ENCODE measurements at regions not wholly inside any gene's neighbourhood (a gene's known extent, or its start where the extent isn't known, plus 50 kb on each side); places are given as distances from the start of the nearest gene placed in this dataset.

- no peak overlapping the region for H2BK20ac ChIP-seq (ENCODE audit: low read depth, low read length, poor library complexity, severe bottlenecking)
- TF ChIP-seq, protein P1, sequence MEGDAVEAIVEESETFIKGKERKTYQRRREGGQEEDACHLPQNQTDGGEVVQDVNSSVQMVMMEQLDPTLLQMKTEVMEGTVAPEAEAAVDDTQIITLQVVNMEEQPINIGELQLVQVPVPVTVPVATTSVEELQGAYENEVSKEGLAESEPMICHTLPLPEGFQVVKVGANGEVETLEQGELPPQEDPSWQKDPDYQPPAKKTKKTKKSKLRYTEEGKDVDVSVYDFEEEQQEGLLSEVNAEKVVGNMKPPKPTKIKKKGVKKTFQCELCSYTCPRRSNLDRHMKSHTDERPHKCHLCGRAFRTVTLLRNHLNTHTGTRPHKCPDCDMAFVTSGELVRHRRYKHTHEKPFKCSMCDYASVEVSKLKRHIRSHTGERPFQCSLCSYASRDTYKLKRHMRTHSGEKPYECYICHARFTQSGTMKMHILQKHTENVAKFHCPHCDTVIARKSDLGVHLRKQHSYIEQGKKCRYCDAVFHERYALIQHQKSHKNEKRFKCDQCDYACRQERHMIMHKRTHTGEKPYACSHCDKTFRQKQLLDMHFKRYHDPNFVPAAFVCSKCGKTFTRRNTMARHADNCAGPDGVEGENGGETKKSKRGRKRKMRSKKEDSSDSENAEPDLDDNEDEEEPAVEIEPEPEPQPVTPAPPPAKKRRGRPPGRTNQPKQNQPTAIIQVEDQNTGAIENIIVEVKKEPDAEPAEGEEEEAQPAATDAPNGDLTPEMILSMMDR (conservative IDR thresholded peaks at IDR 0.05), result no peak
- no peak overlapping the region for H3K27ac ChIP-seq (ENCODE audit: insufficient read length, low read depth, low read length)
- WGBS (ENCODE audit: extremely low coverage, insufficient read length, low lambda C conversion rate), result no CpG with 5 or more reads among the region's 9 CpGs
- H3K27me3 ChIP-seq (ENCODE audit: insufficient read depth, low read length), result no peaks in the 10 kb centered on the region
- H3K27ac Mint-ChIP-seq, result peak overlapping the region in 2 of 3 experiments; percentile 31 to 66; a peak in 3 of 7 replicates
- H2BK120ac ChIP-seq (ENCODE audit: low read depth, low read length, poor library complexity, severe bottlenecking), result no peak overlapping the region
- no peak overlapping the region for H3K18ac ChIP-seq (ENCODE audit: insufficient read length, low read depth, low read length)
- peaks cover 38 to 40% of the 10 kb centered on the region in 2 experiments for H3K4me1 Mint-ChIP-seq
- H3K14ac ChIP-seq (ENCODE audit: insufficient read depth, low read length), result no peak overlapping the region
- DNase-seq, result no peak
- peaks cover 10% of the 10 kb centered on the region; the same call in 1 of the 2 replicates for H3K4me1 ChIP-seq (ENCODE audit: insufficient read depth, low read length)
- H3K4ac ChIP-seq (ENCODE audit: low read depth, low read length), result no peak overlapping the region
- H3K9me3 Mint-ChIP-seq, result no peaks in the 10 kb centered on the region
- no peak overlapping the region for H3K23ac ChIP-seq (ENCODE audit: insufficient read length, low read depth, low read length)
- H3K9me3 ChIP-seq (ENCODE audit: control insufficient read depth, low read depth, low read length), result no peaks in the 10 kb centered on the region
- no peak overlapping the region for H2AK5ac ChIP-seq (ENCODE audit: insufficient read length, low read length)
- no peak overlapping the region for H4K91ac ChIP-seq (ENCODE audit: insufficient read length, low read depth, low read length)
- no peaks in the 10 kb centered on the region for H3K27me3 Mint-ChIP-seq (ENCODE audit: low read depth)
- H2BK5ac ChIP-seq (ENCODE audit: insufficient read length, low read length), result no peak overlapping the region
- no peak overlapping the region for H3K4me3 Mint-ChIP-seq
- H2BK12ac ChIP-seq (ENCODE audit: insufficient read length, low read depth, low read length), result no peak overlapping the region
- no peak overlapping the region for H3K9ac ChIP-seq (ENCODE audit: extremely low read depth, insufficient read length, low read length)
- no peaks in the 10 kb centered on the region for H3K23me2 ChIP-seq (ENCODE audit: insufficient read length, low read depth, low read length, poor library complexity, severe bottlenecking)
- no peak overlapping the region for H4K8ac ChIP-seq (replicated peaks; ENCODE audit: insufficient read length, low read depth, low read length)
- H3K36me3 Mint-ChIP-seq (ENCODE audit: insufficient read depth in 1 of 3, low read depth in 3 of 3), result no peaks in the 10 kb centered on the region
- no peak overlapping the region for H4K5ac ChIP-seq (ENCODE audit: insufficient read length, low read depth, low read length)
- no peak overlapping the region for H2BK15ac ChIP-seq (ENCODE audit: low read depth, low read length)
- H3K56ac ChIP-seq (ENCODE audit: insufficient read length, low read depth, low read length), result no peak overlapping the region
- no peak overlapping the region for H3T11ph ChIP-seq (ENCODE audit: low read length)
- H2AFZ ChIP-seq (ENCODE audit: low read length), result no peak overlapping the region
- H4K20me1 ChIP-seq (ENCODE audit: control insufficient read depth, insufficient read depth, insufficient read length), result no peaks in the 10 kb centered on the region
- no peaks in the 10 kb centered on the region for H3K79me1 ChIP-seq (ENCODE audit: insufficient read depth, low read depth, low read length, poor library complexity, severe bottlenecking)
- H3K4me2 ChIP-seq (ENCODE audit: insufficient read depth, insufficient read length, low read length), result no peak overlapping the region
- H3K79me2 ChIP-seq (ENCODE audit: insufficient read depth, low read length), result no peaks in the 10 kb centered on the region
Observed at GRCh38 chr20:53786445-53787267, 193.0 kb upstream of the ZNF217 start.
